H9 (cell line): ENCODE measurements at regions not wholly inside any gene's neighbourhood (a gene's known extent, or its start where the extent isn't known, plus 50 kb on each side); places are given as distances from the start of the nearest gene placed in this dataset.

Source experiments
- DNase-seq: peaks from one replicate; pipeline ENCODE4 v3.0.0-alpha.2; 2017
- H2AFZ ChIP-seq: one replicate; pipeline ENCODE4 v1.6.1; 2013; ENCODE audit warnings: mild to moderate bottlenecking, low read length, control low read depth, moderate library complexity
- H2AK5ac ChIP-seq: 2 replicates; pipeline ENCODE4 v1.6.1; 2013; ENCODE audit warnings: low read length, control low read depth, mixed read lengths; ENCODE audit not compliant: insufficient read length
- H2BK120ac ChIP-seq: one replicate; pipeline ENCODE4 v1.6.1; 2013; ENCODE audit warnings: low read depth, mild to moderate bottlenecking, low read length, control low read depth, inconsistent platforms; ENCODE audit not compliant: poor library complexity, severe bottlenecking
- H2BK12ac ChIP-seq: 2 replicates; pipeline ENCODE4 v1.6.1; 2013; ENCODE audit warnings: low read length, control low read depth, mixed read lengths, low read depth; ENCODE audit not compliant: insufficient read length
- H2BK15ac ChIP-seq: 2 replicates; pipeline ENCODE4 v1.6.1; 2013; ENCODE audit warnings: low read depth, low read length, control low read depth
- H2BK20ac ChIP-seq: one replicate; pipeline ENCODE4 v1.6.1; 2013; ENCODE audit warnings: low read depth, mild to moderate bottlenecking, low read length, control low read depth, inconsistent platforms; ENCODE audit not compliant: poor library complexity, severe bottlenecking
- H2BK5ac ChIP-seq: 2 replicates; pipeline ENCODE4 v1.6.1; 2013; ENCODE audit warnings: low read length, control low read depth, mixed read lengths; ENCODE audit not compliant: insufficient read length
- H3K14ac ChIP-seq: 2 replicates; pipeline ENCODE4 v1.6.1; 2013; ENCODE audit warnings: low read length, control low read depth; ENCODE audit not compliant: insufficient read depth
- H3K18ac ChIP-seq: 2 replicates; pipeline ENCODE4 v1.6.1; 2013; ENCODE audit warnings: low read depth, mild to moderate bottlenecking, mixed read lengths, low read length, control low read depth; ENCODE audit not compliant: insufficient read length
- H3K23ac ChIP-seq: 2 replicates; pipeline ENCODE4 v1.6.1; 2013; ENCODE audit warnings: low read length, control low read depth, mixed read lengths, low read depth; ENCODE audit not compliant: insufficient read length
- H3K23me2 ChIP-seq: 2 replicates; pipeline ENCODE4 v1.6.1; 2013; ENCODE audit warnings: low read depth, mild to moderate bottlenecking, mixed read lengths, low read length, control low read depth; ENCODE audit not compliant: insufficient read length, poor library complexity, severe bottlenecking
- H3K27ac ChIP-seq: 2 replicates; pipeline ENCODE4 v1.5.1; 2013; ENCODE audit warnings: low read length, control low read depth, mixed read lengths, low read depth; ENCODE audit not compliant: insufficient read length
- H3K27me3 ChIP-seq: 2 replicates; pipeline ENCODE4 v1.6.1; 2013; ENCODE audit warnings: low read length, control low read depth, inconsistent platforms; ENCODE audit not compliant: insufficient read depth
- H3K4ac ChIP-seq: 2 replicates; pipeline ENCODE4 v1.6.1; 2013; ENCODE audit warnings: low read depth, mild to moderate bottlenecking, control low read depth, inconsistent platforms, low read length, moderate library complexity
- H3K4me1 ChIP-seq: 2 replicates; pipeline ENCODE4 v1.6.1; 2013; ENCODE audit warnings: low read length, control low read depth, inconsistent platforms; ENCODE audit not compliant: insufficient read depth
- H3K4me2 ChIP-seq: 2 replicates; pipeline ENCODE4 v1.6.1; 2013; ENCODE audit warnings: low read length, control low read depth, mixed read lengths; ENCODE audit not compliant: insufficient read length, insufficient read depth
- H3K56ac ChIP-seq: 2 replicates; pipeline ENCODE4 v1.6.1; 2013; ENCODE audit warnings: low read depth, mild to moderate bottlenecking, mixed read lengths, low read length, control low read depth; ENCODE audit not compliant: insufficient read length
- H3K79me1 ChIP-seq: 2 replicates; pipeline ENCODE4 v1.6.1; 2013; ENCODE audit warnings: low read depth, mild to moderate bottlenecking, moderate library complexity, low read length, control low read depth, inconsistent platforms; ENCODE audit not compliant: insufficient read depth, poor library complexity, severe bottlenecking
- H3K79me2 ChIP-seq: 2 replicates; pipeline ENCODE4 v1.6.1; 2013; ENCODE audit warnings: low read length, control low read depth, inconsistent platforms; ENCODE audit not compliant: insufficient read depth
- H3K9ac ChIP-seq: 2 replicates; pipeline ENCODE4 v1.6.1; 2013; ENCODE audit warnings: low read length, control low read depth, mixed read lengths; ENCODE audit not compliant: insufficient read length; ENCODE audit errors: extremely low read depth
- H3K9me3 ChIP-seq: one replicate; pipeline ENCODE4 v1.6.1; 2013; ENCODE audit warnings: low read depth, low read length, inconsistent platforms; ENCODE audit not compliant: control insufficient read depth
- H3T11ph ChIP-seq: one replicate; pipeline ENCODE4 v1.6.1; 2013; ENCODE audit warnings: mild to moderate bottlenecking, low read length, control low read depth, inconsistent platforms
- H4K20me1 ChIP-seq: one replicate; pipeline ENCODE4 v1.6.1; 2013; ENCODE audit not compliant: control insufficient read depth, insufficient read length, insufficient read depth
- H4K5ac ChIP-seq: 2 replicates; pipeline ENCODE4 v1.6.1; 2013; ENCODE audit warnings: low read depth, mild to moderate bottlenecking, mixed read lengths, low read length, control low read depth; ENCODE audit not compliant: insufficient read length
- H4K8ac ChIP-seq: replicated peaks from 2 replicates; pipeline ENCODE4 v1.6.1; 2013; ENCODE audit warnings: low read length, control low read depth, mixed read lengths, low read depth; ENCODE audit not compliant: insufficient read length
- H4K91ac ChIP-seq: 2 replicates; pipeline ENCODE4 v1.6.1; 2013; ENCODE audit warnings: low read depth, mild to moderate bottlenecking, moderate library complexity, mixed read lengths, low read length, control low read depth; ENCODE audit not compliant: insufficient read length
- H3K27ac Mint-ChIP-seq, 3 experiments: 2 replicates in 2 of 3; 3 replicates in 1 of 3; pipeline ENCODE4 v1.8.0; 2020 to 2021; ENCODE audit warnings: mixed read lengths in 3 of 3, mild to moderate bottlenecking in 1 of 3, moderate library complexity in 1 of 3
- H3K27me3 Mint-ChIP-seq: 2 replicates; pipeline ENCODE4 v1.8.0; 2021; ENCODE audit warnings: low read depth, mild to moderate bottlenecking, moderate library complexity, mixed read lengths
- H3K36me3 Mint-ChIP-seq, 3 experiments: 2 replicates in 2 of 3; 3 replicates in 1 of 3; pipeline ENCODE4 v1.8.0; 2020 to 2021; ENCODE audit warnings: low read depth in 3 of 3, mixed read lengths in 3 of 3; ENCODE audit not compliant: insufficient read depth in 1 of 3
- H3K4me1 Mint-ChIP-seq, 2 experiments: 2 replicates each; pipeline ENCODE4 v1.8.0; 2020; ENCODE audit warnings: mixed read lengths in 2 of 2
- H3K4me3 Mint-ChIP-seq, 2 experiments: 2 replicates in 1 of 2; 3 replicates in 1 of 2; pipeline ENCODE4 v1.8.0; 2020 to 2021; ENCODE audit warnings: mild to moderate bottlenecking in 2 of 2, mixed read lengths in 2 of 2, moderate library complexity in 1 of 2
- H3K9me3 Mint-ChIP-seq, 2 experiments: 2 replicates in 1 of 2; 3 replicates in 1 of 2; pipeline ENCODE4 v1.8.0; 2020; ENCODE audit warnings: mild to moderate bottlenecking in 2 of 2, mixed read lengths in 2 of 2, moderate library complexity in 1 of 2
- WGBS: extraction: QIAGEN DNeasy Blood & Tissue Kit; methylation state at CpG from one replicate; pipeline ENCODE4 v1.1.7; 2013; ENCODE audit warnings: missing lambda C conversion rate, low lambda C conversion rate, mixed read lengths; ENCODE audit not compliant: insufficient read length; ENCODE audit errors: extremely low coverage; 5-methylcytosine and 5-hydroxymethylcytosine counted together
- TF ChIP-seq, protein P1 (sequence below): fragments of 200-600 bp; sonication (generic); conservative IDR thresholded peaks from 3 replicates; pipeline ENCODE4 v1.8.0; 2021; ENCODE audit warnings: antibody characterized with exemption, mild to moderate bottlenecking

- no peak overlapping the region for H3K18ac ChIP-seq
- H3K56ac ChIP-seq: no peak overlapping the region
- no peak overlapping the region for H3K9ac ChIP-seq
- no peak overlapping the region; a peak in 1 of 7 replicates for H3K27ac Mint-ChIP-seq
- H3K23ac ChIP-seq: no peak overlapping the region
- no peak overlapping the region for H2BK120ac ChIP-seq
- TF ChIP-seq, protein P1, sequence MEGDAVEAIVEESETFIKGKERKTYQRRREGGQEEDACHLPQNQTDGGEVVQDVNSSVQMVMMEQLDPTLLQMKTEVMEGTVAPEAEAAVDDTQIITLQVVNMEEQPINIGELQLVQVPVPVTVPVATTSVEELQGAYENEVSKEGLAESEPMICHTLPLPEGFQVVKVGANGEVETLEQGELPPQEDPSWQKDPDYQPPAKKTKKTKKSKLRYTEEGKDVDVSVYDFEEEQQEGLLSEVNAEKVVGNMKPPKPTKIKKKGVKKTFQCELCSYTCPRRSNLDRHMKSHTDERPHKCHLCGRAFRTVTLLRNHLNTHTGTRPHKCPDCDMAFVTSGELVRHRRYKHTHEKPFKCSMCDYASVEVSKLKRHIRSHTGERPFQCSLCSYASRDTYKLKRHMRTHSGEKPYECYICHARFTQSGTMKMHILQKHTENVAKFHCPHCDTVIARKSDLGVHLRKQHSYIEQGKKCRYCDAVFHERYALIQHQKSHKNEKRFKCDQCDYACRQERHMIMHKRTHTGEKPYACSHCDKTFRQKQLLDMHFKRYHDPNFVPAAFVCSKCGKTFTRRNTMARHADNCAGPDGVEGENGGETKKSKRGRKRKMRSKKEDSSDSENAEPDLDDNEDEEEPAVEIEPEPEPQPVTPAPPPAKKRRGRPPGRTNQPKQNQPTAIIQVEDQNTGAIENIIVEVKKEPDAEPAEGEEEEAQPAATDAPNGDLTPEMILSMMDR: no peak
- H4K20me1 ChIP-seq: no peaks in the 10 kb centered on the region
- H3K9me3 Mint-ChIP-seq: peaks cover 0 to 6% of the 10 kb centered on the region in 2 experiments; a peak in 2 of 5 replicates
- H3K79me2 ChIP-seq: no peaks in the 10 kb centered on the region
- H3K14ac ChIP-seq: no peak overlapping the region; the same call in 1 of the 2 replicates
- H3K27me3 ChIP-seq: no peaks in the 10 kb centered on the region
- no peak for DNase-seq
- no peak overlapping the region for H3K27ac ChIP-seq
- H3K27me3 Mint-ChIP-seq: peaks cover 1% of the 10 kb centered on the region
- H4K8ac ChIP-seq: no peak overlapping the region
- H3K4ac ChIP-seq: no peak overlapping the region
- no peak overlapping the region for H3K4me2 ChIP-seq
- no peaks in the 10 kb centered on the region for H3K9me3 ChIP-seq
- no peak overlapping the region for H2BK20ac ChIP-seq
- no peak overlapping the region for H2BK5ac ChIP-seq
- no peak overlapping the region for H2AK5ac ChIP-seq
- H3K4me3 Mint-ChIP-seq: no peak overlapping the region
- H4K91ac ChIP-seq: no peak overlapping the region
- H3K23me2 ChIP-seq: no peaks in the 10 kb centered on the region
- no peak overlapping the region for H4K5ac ChIP-seq
- peaks cover 0 to 5% (median 0%) of the 10 kb centered on the region in 3 experiments; a peak in 1 of 7 replicates for H3K36me3 Mint-ChIP-seq
- no peak overlapping the region for H2BK15ac ChIP-seq
- no peaks in the 10 kb centered on the region for H3K4me1 Mint-ChIP-seq
- no peak overlapping the region for H2BK12ac ChIP-seq
- no peak overlapping the region for H3T11ph ChIP-seq
- H3K79me1 ChIP-seq: no peaks in the 10 kb centered on the region
- no peak overlapping the region for H2AFZ ChIP-seq
- WGBS: no CpG with 5 or more reads among the region's 7 CpGs
- no peaks in the 10 kb centered on the region for H3K4me1 ChIP-seq
Observed at GRCh38 chr22:48808038-48808960, 1019.4 kb downstream of the BRD1 start.
